IPS-NIHi7 (cell line): ENCODE measurements at regions not wholly inside any gene's neighbourhood (a gene's known extent, or its start where the extent isn't known, plus 50 kb on each side); places are given as distances from the start of the nearest gene placed in this dataset.
"Not testable (repeated sequence)": the region's sequence is repeated elsewhere in the genome, so short reads cannot be mapped to it uniquely, and the experiment has no call there.

ENCODE experiments used
- DNase-seq: peaks from one replicate; pipeline ENCODE4 v3.0.0; 2012; ENCODE audit warnings: mixed read lengths; ENCODE audit errors: extremely low spot score

DNA sequence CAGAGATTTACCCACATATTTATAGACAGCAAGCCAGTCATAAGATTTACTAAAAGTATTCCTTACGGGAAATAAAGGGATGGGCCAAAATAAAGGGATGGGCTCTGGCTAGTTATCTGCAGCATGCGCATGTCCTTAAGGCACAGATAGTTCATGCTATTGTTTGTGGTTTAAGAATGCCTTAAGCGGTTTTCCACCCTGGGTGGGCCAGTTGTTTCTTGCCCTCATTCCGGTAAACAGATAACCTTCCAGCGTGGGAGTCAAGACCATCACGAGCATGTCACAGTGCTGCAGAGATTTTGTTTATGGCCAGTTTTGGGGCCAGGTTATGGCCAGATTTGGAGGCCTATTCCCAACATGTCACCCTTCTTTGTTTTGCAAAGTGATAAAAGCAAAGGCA, 1046.2 kb downstream of the STPG2 start:
- not testable (repeated sequence) for DNase-seq

DNA sequence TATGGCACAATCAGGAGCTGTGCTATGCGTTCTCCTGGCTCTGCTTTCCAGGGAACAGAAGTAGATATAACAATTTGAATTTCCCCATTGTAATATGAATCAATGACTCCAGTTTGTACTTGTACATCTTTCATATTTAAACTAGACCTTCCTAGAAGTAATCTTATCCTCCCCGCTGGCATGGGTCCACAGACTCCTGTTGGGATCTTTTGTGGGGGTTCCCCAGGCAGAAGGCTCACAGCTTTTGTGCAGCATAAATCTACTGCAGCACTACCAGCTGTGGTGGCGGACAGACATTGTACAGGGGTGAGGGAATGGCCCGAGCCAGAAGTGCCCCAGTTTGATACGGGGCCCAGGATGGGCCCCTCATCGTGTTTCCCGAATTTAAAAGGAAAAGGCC, 1042.1 kb downstream of the STPG2 start:
- not testable (repeated sequence) for DNase-seq

- DNase-seq = no peak
Measured at GRCh38 chr4:97103252-97103651, 1040.0 kb downstream of the STPG2 start.

DNA sequence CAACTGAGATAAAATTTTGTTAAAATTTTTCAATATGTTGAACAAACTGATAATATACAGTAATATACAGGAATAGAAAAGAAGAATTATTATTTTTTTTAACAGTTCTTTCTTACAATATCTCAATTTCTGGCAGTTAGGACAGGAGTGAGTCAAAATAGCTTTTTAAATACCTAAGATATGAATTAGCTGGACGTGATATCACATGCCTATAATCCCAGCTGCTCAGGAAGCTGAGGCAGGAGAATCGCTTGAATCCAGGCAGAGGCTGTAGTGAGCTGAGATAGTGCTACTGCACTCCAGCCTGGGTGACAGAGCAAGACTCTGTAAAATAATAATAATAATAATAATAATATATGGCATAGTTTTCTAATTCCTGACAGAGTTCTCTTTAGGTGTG, 1039.3 kb downstream of the STPG2 start:
- no peak for DNase-seq

GRCh38 chr4:97104666-97105065, 1038.6 kb downstream of the STPG2 start:
- no peak for DNase-seq

DNA sequence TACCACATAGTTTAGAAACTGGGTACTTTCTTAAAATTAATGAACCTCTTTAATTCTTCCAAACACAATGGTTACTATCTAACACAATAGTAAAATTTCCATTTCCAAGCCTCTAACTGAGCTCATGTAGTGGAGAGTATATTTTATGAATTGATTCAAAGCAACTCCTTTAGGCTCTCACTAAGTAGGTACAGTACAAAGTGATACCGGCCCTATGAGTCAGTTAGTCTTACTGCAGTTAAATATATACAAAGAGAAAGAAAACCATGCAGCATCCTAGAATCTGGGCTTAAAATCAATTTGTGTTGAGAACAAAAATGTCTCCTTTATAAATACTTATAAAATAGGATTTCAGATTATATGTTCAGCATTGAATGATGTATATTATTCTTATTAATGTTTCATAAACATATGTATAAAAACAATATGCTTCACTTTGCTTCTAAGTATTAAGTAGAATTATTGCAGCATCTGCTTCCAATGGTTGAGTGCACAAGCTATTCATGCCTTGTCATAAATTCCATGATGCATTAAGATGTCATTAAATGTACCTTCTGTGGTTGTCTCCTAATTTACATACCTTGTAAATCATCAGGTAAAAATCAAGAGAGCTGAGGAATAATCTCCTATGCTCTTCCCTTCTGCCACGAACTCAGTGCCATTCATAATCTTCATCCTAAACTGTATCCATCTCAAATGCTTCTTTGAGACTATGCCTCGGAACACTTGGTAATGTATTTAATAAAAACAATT, 1037.8 kb downstream of the STPG2 start:
- no peak for DNase-seq

- DNase-seq = no peak
Measured at GRCh38 chr4:97106161-97106560, 1037.1 kb downstream of the STPG2 start.

DNA sequence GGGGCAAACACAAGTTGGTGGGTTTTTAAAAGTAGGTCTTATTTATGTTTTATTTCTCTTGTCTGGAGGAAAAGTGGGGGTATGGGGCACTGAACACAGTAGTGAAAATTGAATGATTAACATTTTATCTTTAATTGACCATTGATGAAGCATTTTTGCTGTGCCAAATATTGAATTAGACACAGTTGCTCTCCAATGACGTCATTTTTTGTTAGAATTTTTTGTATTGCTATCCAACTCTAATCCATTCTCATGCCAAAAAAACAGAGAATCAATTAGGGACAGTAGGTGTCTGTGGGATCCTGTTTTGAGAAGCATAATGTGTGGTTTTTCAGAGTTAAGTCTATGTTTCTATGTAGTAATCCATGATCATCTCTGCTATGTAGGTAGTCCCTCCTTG, 1032.8 kb downstream of the STPG2 start:
- no peak for DNase-seq

DNA sequence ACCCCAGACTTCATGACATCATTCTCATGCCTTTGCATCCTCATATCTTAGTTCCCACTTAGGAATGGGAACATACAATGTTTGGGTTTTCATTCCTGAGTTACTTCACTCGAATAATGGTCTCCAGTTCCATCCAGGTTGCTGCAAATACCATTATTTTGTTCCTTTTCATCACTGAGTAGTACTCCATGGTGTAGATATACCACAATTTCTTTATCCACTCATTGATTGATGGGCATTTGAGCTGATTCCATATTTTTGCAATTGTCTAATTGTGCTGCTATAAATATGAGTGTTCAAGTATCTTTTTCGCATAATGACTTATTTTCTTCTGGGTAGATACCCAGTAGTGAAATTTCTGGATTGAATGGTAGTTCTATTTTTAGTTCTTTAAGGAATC, 1026.8 kb downstream of the STPG2 start:
- no peak for DNase-seq

DNA sequence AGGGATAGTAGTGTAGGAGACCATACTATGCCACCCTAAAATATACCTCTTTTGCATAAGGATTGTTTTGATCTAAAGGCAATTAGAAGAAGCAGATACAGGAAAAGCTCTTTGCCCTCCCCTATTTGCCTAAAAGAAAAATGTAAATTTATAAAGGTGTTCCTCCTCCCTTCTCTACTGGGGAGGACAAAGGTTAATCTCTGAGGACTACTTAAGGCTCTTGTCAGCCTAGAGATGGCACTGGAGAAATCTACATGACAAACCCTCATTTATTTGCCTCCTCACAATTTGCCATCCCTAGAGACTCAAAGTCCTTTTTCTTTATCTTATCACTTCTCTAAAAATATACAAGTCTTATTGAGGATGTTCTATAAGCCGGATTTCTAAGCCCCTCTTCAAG, 1021.8 kb downstream of the STPG2 start:
- DNase-seq = no peak

DNA sequence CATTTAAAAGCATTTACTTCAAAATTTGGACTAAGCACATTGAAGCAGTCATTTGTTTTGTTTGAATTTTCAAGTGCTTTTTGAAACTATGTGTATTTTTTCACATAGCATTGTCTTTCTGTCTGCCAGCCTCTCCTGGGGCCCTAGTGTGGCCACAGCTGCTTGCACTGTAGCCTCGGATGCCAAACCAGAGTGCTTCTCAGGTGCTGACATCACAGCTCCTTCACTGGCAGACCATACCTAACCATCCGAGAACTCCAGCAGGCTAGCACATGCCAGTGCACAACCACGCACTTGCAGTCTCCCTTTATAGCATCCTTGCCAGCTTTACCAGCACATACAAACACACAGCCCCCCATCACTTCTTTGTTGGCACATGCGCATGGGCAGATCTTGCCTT, 1019.7 kb downstream of the STPG2 start:
- no peak for DNase-seq

DNA sequence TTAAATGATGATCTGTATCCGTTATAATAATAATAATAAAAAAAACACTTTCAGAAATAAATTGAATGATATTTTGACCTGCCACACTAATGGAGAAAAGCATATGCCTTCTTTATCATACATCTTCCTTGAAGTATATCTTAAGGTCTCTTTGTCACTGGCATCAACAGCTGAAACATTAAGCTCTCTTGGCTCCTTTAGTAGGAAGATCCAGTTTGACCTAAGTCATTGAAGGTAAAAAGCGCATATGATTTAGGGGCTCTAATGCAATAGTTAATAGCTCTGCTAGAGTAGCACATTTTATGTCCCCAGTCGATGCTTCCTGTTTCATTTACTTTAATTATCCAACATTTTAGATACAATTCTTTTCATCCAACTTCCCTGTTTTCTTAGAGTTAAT, 1010.8 kb downstream of the STPG2 start:
- DNase-seq = no peak

DNA sequence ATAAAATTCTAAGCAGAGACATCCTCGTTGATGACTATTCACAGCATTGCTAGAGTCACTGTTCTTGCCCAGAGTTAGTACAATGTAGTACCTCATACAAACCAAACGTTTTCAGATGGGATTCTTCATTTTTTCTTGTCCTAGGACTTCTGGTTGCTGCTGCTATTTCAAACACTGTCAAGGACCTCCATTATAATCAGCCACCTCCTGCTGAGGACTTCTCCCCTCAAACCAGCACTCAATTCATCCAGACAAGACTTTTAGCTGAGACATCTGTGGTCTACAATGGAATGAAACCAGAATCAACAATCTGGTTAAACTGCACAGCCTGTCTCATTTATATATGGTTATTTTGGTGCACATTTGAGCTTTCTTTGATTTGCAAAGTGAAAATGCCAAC, 1008.8 kb downstream of the STPG2 start:
- DNase-seq = no peak

GRCh38 chr4:97139791-97140190, 1003.5 kb downstream of the STPG2 start:
- no peak for DNase-seq

GRCh38 chr4:97140545-97140944, 1002.7 kb downstream of the STPG2 start:
- DNase-seq = no peak

- not testable (repeated sequence) for DNase-seq
Measured at GRCh38 chr4:97141332-97141731, 1001.9 kb downstream of the STPG2 start.

DNA sequence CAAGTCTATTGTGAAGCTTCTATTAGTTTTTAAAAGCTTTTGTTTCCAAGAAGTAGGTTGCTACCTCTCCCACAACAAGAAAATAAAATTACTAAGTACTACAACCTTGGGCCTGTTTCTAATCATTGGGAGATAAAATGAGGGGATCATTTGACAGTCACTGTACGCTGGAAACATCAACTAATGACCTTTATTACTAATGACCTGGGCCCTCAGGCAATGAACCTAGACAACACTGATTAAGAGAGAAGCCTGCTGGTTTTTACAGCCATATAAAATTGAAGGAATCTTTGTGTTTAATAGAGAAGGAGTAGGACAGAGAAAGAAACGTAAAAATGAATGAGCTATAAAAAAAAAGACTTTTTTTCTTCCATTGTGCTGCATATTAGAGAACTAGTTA, 1000.9 kb downstream of the STPG2 start:
- DNase-seq = no peak

- DNase-seq = no peak
Measured at GRCh38 chr4:97142893-97143292, 1000.4 kb downstream of the STPG2 start.

DNA sequence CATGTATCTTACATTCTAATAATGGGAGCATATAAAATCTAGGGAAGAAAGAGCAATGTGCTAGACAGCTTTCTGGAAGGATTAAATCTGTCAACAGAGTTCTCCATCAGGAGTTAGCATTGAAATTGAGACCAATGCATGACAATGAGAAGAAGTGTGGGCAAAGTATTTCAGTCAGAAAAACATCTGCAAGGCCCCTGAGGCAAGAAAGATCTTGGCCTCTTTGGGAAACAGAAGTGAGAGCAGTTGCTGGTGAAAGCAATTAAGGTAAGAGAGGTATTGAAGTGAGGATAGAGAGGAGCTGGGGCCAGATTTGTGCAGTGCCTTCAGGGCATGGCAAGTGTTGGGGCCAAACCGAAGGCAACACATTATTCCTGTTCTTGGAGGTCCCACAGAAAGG, 999.1 kb downstream of the STPG2 start:
- no peak for DNase-seq

DNA sequence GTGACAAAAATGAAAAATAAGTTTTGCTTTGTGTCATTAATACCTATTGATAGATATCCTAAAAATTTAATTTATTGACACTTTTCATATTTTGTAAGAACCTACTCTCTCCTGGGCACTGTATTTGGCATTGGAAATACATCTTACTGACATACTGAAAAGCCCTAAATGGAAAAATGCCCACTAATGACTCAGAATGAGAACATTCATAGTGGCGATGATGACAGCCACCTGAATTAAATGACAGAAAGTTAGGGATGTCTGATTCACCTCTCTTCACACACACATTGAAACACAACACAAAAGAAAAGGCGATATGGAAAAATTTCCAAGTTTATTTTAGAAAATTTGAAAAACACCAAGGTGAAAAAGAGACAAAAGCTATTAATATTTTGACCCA, 992.3 kb downstream of the STPG2 start:
- DNase-seq = no peak

GRCh38 chr4:97152149-97152548, 991.1 kb downstream of the STPG2 start:
- DNase-seq = no peak

- peak; percentile 24 for DNase-seq
Measured at GRCh38 chr4:97153042-97153441, 990.2 kb downstream of the STPG2 start.

DNA sequence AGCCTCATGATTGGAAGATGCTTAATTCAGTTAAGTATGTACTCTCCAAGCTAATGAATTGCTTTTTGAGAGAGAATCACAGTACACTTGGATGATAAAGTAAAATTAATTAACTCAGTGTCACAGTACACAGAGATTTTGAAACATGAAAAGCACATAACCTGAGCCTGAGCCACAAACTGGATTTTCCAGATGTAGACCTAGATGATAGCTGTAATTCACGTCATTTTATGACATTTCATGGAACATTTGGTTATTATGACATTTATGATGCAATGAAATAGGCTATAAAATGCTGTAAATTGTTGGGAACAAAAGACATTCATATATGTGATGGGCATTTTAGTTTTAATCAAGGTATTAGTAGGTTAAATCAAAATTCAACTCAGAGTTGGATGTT, 983.7 kb downstream of the STPG2 start:
- DNase-seq = no peak

DNA sequence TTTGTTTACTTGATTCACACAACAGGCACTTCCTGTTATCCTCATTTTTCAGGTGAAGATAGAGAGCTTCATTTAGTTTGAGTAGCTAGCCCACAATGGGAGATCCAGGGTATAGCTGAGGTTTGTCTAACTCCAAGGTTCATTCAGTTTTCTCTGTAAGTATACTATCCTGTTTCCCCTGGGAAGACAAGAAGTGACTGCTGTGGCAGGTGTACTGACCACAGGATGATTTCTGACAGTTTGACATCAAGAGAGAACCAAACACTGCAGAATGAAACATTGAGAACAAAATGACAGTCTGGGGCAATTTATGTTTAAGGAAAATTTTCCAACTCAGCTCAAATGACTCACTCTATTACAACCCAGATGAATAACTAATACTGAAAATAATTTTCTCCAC, 958.0 kb downstream of the STPG2 start:
- DNase-seq = no peak
